VCaP (cell line): ENCODE measurements at regions not wholly inside any gene's neighbourhood (a gene's known extent, or its start where the extent isn't known, plus 50 kb on each side); places are given as distances from the start of the nearest gene placed in this dataset.

Experiments used
- H3K27ac ChIP-seq: fragments of 450-650 bp; 2 replicates; pipeline ENCODE4 v1.5.1; 2017
- CTCF ChIP-seq: fragments of 450-650 bp; conservative IDR thresholded peaks from 2 replicates; pipeline ENCODE4 v1.5.1; 2017; ENCODE audit warnings: mild to moderate bottlenecking, moderate library complexity

- H3K27ac ChIP-seq, result no peak overlapping the region
- TF ChIP-seq CTCF, result no peak
Observed at GRCh38 chr2:39607538-39608262, 58.0 kb upstream of the TMEM178A start.

- H3K27ac ChIP-seq, result no peak overlapping the region
Observed at GRCh38 chr2:39608263-39608575, 57.5 kb upstream of the TMEM178A start.

GRCh38 chr2:39608686-39609441 is 56.9 kb upstream of the TMEM178A start:
- no peak for TF ChIP-seq CTCF
- H3K27ac ChIP-seq, result no peak overlapping the region

More at GRCh38 chr2:39608263-39608575, 57.5 kb upstream of the TMEM178A start:
- no peak for TF ChIP-seq CTCF

- H3K27ac ChIP-seq, result no peak overlapping the region
- TF ChIP-seq CTCF, result no peak
Observed at GRCh38 chr2:39609917-39610316, 55.8 kb upstream of the TMEM178A start.

- TF ChIP-seq CTCF, result no peak
- H3K27ac ChIP-seq, result no peak overlapping the region
Observed at GRCh38 chr2:39615675-39616074, 50.0 kb upstream of the TMEM178A start.
